ENCODE measurements at regions not wholly inside any gene's neighbourhood (a gene's known extent, or its start where the extent isn't known, plus 50 kb on each side); places are given as distances from the start of the nearest gene placed in this dataset.

DNA sequence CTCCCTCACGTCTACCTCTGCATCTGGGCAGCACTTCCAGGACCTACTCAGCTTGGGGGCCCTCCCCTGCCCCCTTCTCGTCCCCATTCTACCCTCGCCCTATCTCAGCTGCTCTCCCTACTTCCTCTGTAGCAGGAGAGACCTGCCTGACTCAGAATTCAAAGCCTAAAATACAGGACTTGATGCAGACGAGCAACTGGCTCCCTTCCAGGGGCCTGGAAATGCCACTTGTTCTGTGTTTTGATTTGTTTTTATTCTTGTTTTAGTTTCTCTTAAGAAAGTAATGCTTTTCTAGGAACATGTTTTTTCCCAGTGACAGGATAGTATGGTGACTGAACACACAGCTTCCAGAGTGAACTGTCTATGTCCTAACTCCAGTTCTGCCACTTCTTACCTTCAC is 320.4 kb upstream of the CDH4 start:
- Histone ChIP-seq H3K4me3 (ENCODE audit: low read depth in 1 of 5, low read length in 5 of 5) (no peak overlapping the region), H3K9me3 (ENCODE audit: control insufficient read depth in 5 of 5, low read length in 5 of 5) (no peaks in the 10 kb centered on the region), H3K27ac (ENCODE audit: low read depth, low read length) (no peak overlapping the region), H3K27me3 (ENCODE audit: control insufficient read depth in 5 of 5, insufficient read depth in 4 of 5, low read length in 5 of 5) (peaks cover 0 to 7% (median 4%) of the 10 kb centered on the region in 5 donors), H3K9ac (ENCODE audit: low read length in 5 of 5) (no peak overlapping the region), H3K36me3 (ENCODE audit: control insufficient read depth in 5 of 5, insufficient read depth in 5 of 5, low read length in 5 of 5) (no peaks in the 10 kb centered on the region), H3K4me1 (ENCODE audit: control insufficient read depth in 5 of 5, insufficient read depth in 5 of 5, low read length in 5 of 5) (no peaks in the 10 kb centered on the region)

DNA sequence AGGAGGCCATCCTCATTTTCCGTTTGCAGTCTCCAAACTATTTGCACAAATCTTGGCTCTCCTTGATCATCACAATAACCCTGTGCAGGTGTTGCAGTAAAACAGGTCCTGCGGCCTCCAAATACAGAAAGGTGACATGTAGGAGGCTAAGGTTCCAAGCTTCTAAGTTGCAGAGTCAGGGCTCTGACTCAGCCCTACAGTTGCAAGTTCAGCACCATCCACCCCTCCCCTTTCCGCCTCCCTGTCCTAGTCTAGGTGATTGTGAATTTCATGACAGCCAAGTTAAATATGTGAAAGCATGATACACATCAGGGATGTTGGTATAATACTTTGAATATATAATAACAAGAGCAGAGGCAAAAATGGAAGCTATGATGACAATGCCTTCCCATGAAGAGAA is 317.3 kb upstream of the CDH4 start:
- Histone ChIP-seq H3K36me3 (ENCODE audit: control insufficient read depth in 5 of 5, insufficient read depth in 5 of 5, low read length in 5 of 5) (no peaks in the 10 kb centered on the region), H3K4me3 (ENCODE audit: low read depth in 1 of 5, low read length in 5 of 5) (no peak overlapping the region), H3K9me3 (ENCODE audit: control insufficient read depth in 5 of 5, low read length in 5 of 5) (no peaks in the 10 kb centered on the region), H3K27ac (ENCODE audit: low read depth, low read length) (no peak overlapping the region), H3K27me3 (ENCODE audit: control insufficient read depth in 5 of 5, insufficient read depth in 4 of 5, low read length in 5 of 5) (peaks cover 0 to 13% (median 5%) of the 10 kb centered on the region in 5 donors), H3K9ac (ENCODE audit: low read length in 5 of 5) (no peak overlapping the region), H3K4me1 (ENCODE audit: control insufficient read depth in 5 of 5, insufficient read depth in 5 of 5, low read length in 5 of 5) (no peaks in the 10 kb centered on the region)

DNA sequence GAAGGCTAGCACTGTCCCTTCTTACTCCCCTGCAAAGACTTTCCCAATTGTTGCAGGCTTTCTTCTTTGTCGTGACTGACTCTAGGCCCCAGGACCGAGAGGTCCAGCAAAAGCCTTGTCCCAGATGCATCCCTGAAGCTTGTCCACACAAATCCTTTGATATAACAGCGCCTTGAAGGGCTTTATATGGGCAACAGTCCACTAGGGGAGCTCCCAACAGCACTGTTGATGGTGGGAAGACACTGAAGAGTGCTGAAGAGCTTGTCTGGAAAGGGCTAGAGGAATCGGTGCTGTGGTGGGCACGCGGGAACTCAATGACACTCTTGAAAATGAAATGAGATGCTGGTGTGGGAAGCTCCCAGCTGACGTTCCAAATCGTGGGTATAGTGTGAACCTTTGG is 316.1 kb upstream of the CDH4 start:
- H3K9ac ChIP-seq (ENCODE audit: low read length in 5 of 5) = no peak overlapping the region

DNA sequence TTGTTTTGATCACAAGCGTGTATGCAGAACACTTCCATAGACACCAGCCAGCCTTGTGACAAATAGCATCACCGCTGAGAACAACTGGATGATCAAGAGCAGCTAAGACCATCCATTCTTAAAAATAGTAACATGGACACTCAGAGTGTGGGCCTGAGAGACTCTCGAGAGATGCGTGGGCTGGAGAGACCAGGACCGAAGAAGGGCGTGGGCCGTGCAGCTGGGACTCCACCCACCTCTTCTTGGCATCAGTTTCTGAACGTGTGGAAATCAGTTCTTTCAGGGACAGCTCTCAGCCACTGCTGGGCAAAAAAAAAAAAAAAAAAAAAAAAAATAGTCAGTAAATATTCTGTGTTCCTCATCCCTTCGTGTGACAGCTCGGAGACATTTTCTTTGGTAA is 314.5 kb upstream of the CDH4 start:
- H3K4me3 ChIP-seq (ENCODE audit: low read depth in 1 of 5, low read length in 5 of 5) = no peak overlapping the region
- peaks cover 0 to 9% (median 0%) of the 10 kb centered on the region in 5 donors for H3K27me3 ChIP-seq (ENCODE audit: control insufficient read depth in 5 of 5, insufficient read depth in 4 of 5, low read length in 5 of 5)
- H3K4me1 ChIP-seq (ENCODE audit: control insufficient read depth in 5 of 5, insufficient read depth in 5 of 5, low read length in 5 of 5) = no peaks in the 10 kb centered on the region
- no peak overlapping the region for H3K27ac ChIP-seq (ENCODE audit: low read depth, low read length)
- H3K36me3 ChIP-seq (ENCODE audit: control insufficient read depth in 5 of 5, insufficient read depth in 5 of 5, low read length in 5 of 5) = no peaks in the 10 kb centered on the region
- no peak overlapping the region for H3K9ac ChIP-seq (ENCODE audit: low read length in 5 of 5)
- no peaks in the 10 kb centered on the region for H3K9me3 ChIP-seq (ENCODE audit: control insufficient read depth in 5 of 5, low read length in 5 of 5)

More for the DNA sequence above, 316.1 kb upstream of the CDH4 start:
- H3K4me1 ChIP-seq (ENCODE audit: control insufficient read depth in 5 of 5, insufficient read depth in 5 of 5, low read length in 5 of 5) = no peaks in the 10 kb centered on the region
- no peaks in the 10 kb centered on the region for H3K36me3 ChIP-seq (ENCODE audit: control insufficient read depth in 5 of 5, insufficient read depth in 5 of 5, low read length in 5 of 5)
- no peak overlapping the region for H3K27ac ChIP-seq (ENCODE audit: low read depth, low read length)
- no peak overlapping the region for H3K4me3 ChIP-seq (ENCODE audit: low read depth in 1 of 5, low read length in 5 of 5)
- H3K9me3 ChIP-seq (ENCODE audit: control insufficient read depth in 5 of 5, low read length in 5 of 5) = no peaks in the 10 kb centered on the region
- H3K27me3 ChIP-seq (ENCODE audit: control insufficient read depth in 5 of 5, insufficient read depth in 4 of 5, low read length in 5 of 5) = peaks cover 0 to 9% (median 3%) of the 10 kb centered on the region in 5 donors

DNA sequence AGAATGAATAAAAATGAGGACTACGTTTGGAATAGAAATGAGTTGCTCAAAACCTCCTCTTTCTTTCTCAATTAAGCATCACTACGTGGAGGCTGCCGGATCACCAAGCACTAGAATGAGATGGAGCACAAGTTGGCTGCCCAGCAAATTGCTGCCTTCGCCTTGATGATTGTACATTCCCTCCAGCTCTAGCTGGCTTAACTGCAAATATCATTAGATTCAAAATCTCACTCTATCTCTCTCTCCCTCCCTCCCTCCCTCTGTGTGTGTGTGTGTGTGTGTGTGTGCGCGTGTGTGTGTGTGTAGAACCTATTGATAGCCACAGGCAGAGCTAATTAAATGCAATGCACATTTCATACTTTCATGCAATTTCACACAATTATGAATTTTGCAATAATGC is 310.7 kb upstream of the CDH4 start:
- Histone ChIP-seq H3K27ac (ENCODE audit: low read depth, low read length) (no peak overlapping the region), H3K4me3 (ENCODE audit: low read depth in 1 of 5, low read length in 5 of 5) (no peak overlapping the region), H3K27me3 (ENCODE audit: control insufficient read depth in 5 of 5, insufficient read depth in 4 of 5, low read length in 5 of 5) (peaks cover 0 to 9% (median 0%) of the 10 kb centered on the region in 5 donors), H3K4me1 (ENCODE audit: control insufficient read depth in 5 of 5, insufficient read depth in 5 of 5, low read length in 5 of 5) (no peaks in the 10 kb centered on the region), H3K9me3 (ENCODE audit: control insufficient read depth in 5 of 5, low read length in 5 of 5) (no peaks in the 10 kb centered on the region), H3K36me3 (ENCODE audit: control insufficient read depth in 5 of 5, insufficient read depth in 5 of 5, low read length in 5 of 5) (no peaks in the 10 kb centered on the region), H3K9ac (ENCODE audit: low read length in 5 of 5) (no peak overlapping the region)

DNA sequence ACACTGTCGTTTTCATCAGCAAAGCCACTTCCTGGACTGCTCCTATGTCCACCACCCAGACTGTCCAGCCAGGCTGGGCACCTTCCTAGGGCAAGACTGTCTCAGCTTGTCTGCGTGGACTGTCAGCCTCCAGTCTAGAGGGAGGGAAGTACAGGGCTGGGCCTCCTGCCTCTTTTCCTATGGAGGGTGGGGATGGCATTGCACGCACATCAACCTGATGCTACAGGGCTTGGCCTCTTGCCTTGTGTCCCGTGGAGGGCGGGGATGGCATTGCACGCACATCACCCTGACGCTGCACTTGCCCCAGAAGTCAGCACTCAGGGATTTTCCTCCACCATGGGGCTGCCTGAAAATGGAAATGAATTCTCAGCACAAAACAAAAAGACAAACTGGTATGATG is 304.2 kb upstream of the CDH4 start:
- H3K36me3 ChIP-seq (ENCODE audit: control insufficient read depth in 5 of 5, insufficient read depth in 5 of 5, low read length in 5 of 5) = no peaks in the 10 kb centered on the region
- H3K9ac ChIP-seq (ENCODE audit: low read length in 5 of 5) = no peak overlapping the region
- peaks cover 0 to 2% (median 0%) of the 10 kb centered on the region in 5 donors for H3K27me3 ChIP-seq (ENCODE audit: control insufficient read depth in 5 of 5, insufficient read depth in 4 of 5, low read length in 5 of 5)
- no peak overlapping the region for H3K27ac ChIP-seq (ENCODE audit: low read depth, low read length)
- no peaks in the 10 kb centered on the region for H3K4me1 ChIP-seq (ENCODE audit: control insufficient read depth in 5 of 5, insufficient read depth in 5 of 5, low read length in 5 of 5)
- no peaks in the 10 kb centered on the region for H3K9me3 ChIP-seq (ENCODE audit: control insufficient read depth in 5 of 5, low read length in 5 of 5)
- no peak overlapping the region for H3K4me3 ChIP-seq (ENCODE audit: low read depth in 1 of 5, low read length in 5 of 5)

DNA sequence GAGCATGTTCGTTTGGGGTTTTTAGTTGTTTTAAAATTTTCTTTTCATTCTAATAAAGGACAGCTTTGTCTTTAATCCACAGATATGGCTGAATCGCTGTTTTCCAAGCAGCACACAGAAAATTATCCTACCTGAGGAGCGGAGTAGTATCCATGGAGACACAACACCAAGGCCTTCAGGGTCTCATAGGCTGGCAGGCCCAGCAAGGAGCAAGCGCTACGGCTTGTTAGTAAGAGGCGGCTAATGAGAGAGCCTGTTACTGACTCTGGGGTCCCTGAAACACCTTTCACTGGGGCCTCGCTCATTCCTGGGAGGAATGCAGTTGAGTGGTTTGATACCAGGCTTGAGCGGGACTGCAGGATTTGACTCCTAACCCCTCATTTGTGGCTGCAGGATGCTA is 303.8 kb upstream of the CDH4 start:
- no peak overlapping the region for H3K9ac ChIP-seq (ENCODE audit: low read length in 5 of 5)
- no peaks in the 10 kb centered on the region for H3K36me3 ChIP-seq (ENCODE audit: control insufficient read depth in 5 of 5, insufficient read depth in 5 of 5, low read length in 5 of 5)
- no peak overlapping the region for H3K27ac ChIP-seq (ENCODE audit: low read depth, low read length)
- H3K27me3 ChIP-seq (ENCODE audit: control insufficient read depth in 5 of 5, insufficient read depth in 4 of 5, low read length in 5 of 5) = peaks cover 0 to under 1% (median 0%) of the 10 kb centered on the region in 5 donors
- H3K4me3 ChIP-seq (ENCODE audit: low read depth in 1 of 5, low read length in 5 of 5) = no peak overlapping the region
- H3K9me3 ChIP-seq (ENCODE audit: control insufficient read depth in 5 of 5, low read length in 5 of 5) = no peaks in the 10 kb centered on the region
- no peaks in the 10 kb centered on the region for H3K4me1 ChIP-seq (ENCODE audit: control insufficient read depth in 5 of 5, insufficient read depth in 5 of 5, low read length in 5 of 5)

DNA sequence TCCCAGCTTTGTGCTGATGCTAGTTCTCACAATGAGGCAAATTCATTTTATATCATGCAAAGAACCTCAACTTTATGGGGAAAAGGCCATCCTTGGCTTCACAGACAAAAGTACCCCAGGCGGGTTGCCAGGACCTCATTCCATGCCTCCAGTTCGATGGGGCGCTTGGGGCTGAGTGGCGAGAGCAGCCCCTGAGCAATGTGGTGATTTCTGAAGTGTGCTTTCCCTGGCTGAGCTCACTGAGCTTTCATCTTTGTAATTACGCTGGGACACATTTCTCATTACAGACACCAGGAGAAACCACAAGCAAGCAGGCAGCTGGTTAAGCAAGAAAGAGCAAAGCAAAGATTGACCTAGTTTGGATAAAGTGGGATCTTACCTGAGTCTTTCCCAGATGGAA is 301.5 kb upstream of the CDH4 start:
- Histone ChIP-seq H3K4me1 (ENCODE audit: control insufficient read depth in 5 of 5, insufficient read depth in 5 of 5, low read length in 5 of 5) (no peaks in the 10 kb centered on the region), H3K9ac (ENCODE audit: low read length in 5 of 5) (no peak overlapping the region), H3K9me3 (ENCODE audit: control insufficient read depth in 5 of 5, low read length in 5 of 5) (no peaks in the 10 kb centered on the region), H3K36me3 (ENCODE audit: control insufficient read depth in 5 of 5, insufficient read depth in 5 of 5, low read length in 5 of 5) (no peaks in the 10 kb centered on the region), H3K27me3 (ENCODE audit: control insufficient read depth in 5 of 5, insufficient read depth in 4 of 5, low read length in 5 of 5) (no peaks in the 10 kb centered on the region), H3K27ac (ENCODE audit: low read depth, low read length) (no peak overlapping the region), H3K4me3 (ENCODE audit: low read depth in 1 of 5, low read length in 5 of 5) (no peak overlapping the region)

DNA sequence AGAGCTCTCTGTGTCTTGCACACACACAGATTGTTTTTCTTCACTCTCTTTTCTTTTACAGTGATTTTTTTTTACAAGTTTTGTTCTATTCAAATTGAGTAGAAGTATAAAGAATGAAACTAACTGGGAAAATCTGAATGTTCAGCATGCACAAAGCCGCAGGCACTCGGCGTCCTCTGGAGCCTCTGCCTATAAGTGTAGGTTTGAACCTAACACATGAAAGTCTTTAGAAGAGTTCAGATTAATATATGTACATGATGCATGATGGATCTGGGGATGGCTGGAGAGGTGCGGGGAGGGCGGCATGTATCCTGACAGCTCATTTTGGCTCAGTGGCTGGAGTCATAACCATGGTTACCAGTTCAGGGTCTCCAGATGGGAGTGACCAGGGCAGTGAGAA is 301.1 kb upstream of the CDH4 start:
- Histone ChIP-seq H3K9me3 (ENCODE audit: control insufficient read depth in 5 of 5, low read length in 5 of 5) (no peaks in the 10 kb centered on the region), H3K4me3 (ENCODE audit: low read depth in 1 of 5, low read length in 5 of 5) (no peak overlapping the region), H3K9ac (ENCODE audit: low read length in 5 of 5) (no peak overlapping the region), H3K4me1 (ENCODE audit: control insufficient read depth in 5 of 5, insufficient read depth in 5 of 5, low read length in 5 of 5) (no peaks in the 10 kb centered on the region), H3K27me3 (ENCODE audit: control insufficient read depth in 5 of 5, insufficient read depth in 4 of 5, low read length in 5 of 5) (no peaks in the 10 kb centered on the region), H3K36me3 (ENCODE audit: control insufficient read depth in 5 of 5, insufficient read depth in 5 of 5, low read length in 5 of 5) (no peaks in the 10 kb centered on the region), H3K27ac (ENCODE audit: low read depth, low read length) (no peak overlapping the region)

DNA sequence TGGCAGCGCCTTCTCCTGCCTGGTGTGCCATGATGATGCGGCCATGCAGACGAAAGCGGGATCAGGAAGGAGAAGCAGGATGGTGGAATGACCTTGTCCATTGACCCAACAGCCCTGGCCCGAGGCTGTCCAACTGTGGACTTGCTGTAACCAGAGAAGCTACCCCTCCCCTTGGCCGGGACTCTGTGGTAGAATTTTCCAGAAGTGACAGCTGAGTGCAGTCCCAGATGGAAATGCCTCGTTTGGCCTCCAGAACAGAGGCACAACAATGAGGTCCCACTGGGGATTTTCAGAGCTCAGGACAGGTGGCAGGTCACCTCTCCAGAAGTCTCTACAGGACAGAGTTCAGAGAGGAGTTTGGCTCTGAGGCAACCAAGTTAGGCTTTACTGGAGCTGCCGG is 299.2 kb upstream of the CDH4 start:
- Histone ChIP-seq H3K27me3 (ENCODE audit: control insufficient read depth in 5 of 5, insufficient read depth in 4 of 5, low read length in 5 of 5) (peaks cover 0 to 5% (median 0%) of the 10 kb centered on the region in 5 donors), H3K27ac (ENCODE audit: low read depth, low read length) (no peak overlapping the region), H3K4me3 (ENCODE audit: low read depth in 1 of 5, low read length in 5 of 5) (no peak overlapping the region), H3K4me1 (ENCODE audit: control insufficient read depth in 5 of 5, insufficient read depth in 5 of 5, low read length in 5 of 5) (no peaks in the 10 kb centered on the region), H3K9ac (ENCODE audit: low read length in 5 of 5) (no peak overlapping the region), H3K36me3 (ENCODE audit: control insufficient read depth in 5 of 5, insufficient read depth in 5 of 5, low read length in 5 of 5) (no peaks in the 10 kb centered on the region), H3K9me3 (ENCODE audit: control insufficient read depth in 5 of 5, low read length in 5 of 5) (no peaks in the 10 kb centered on the region)

DNA sequence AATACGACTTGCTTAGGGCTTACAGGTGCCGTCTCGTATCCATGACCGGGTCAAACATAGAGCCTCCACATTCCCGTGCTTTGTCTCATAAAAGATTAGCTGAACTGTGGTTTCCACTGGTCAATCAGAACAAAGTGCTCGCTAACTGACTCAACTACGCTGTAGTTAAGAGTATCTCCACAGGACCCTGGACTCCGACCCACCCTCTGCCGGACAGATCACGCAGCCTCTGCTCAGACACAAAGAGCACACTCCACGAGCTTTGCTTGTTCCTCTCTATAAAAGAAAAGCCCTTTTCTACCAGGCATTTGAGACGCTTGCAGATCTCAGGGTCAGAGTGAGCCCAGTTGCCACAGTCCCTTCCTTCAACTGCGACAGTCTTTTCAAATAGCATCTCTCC is 298.7 kb upstream of the CDH4 start:
- peaks cover 0 to 5% (median 0%) of the 10 kb centered on the region in 5 donors for H3K27me3 ChIP-seq (ENCODE audit: control insufficient read depth in 5 of 5, insufficient read depth in 4 of 5, low read length in 5 of 5)
- H3K4me1 ChIP-seq (ENCODE audit: control insufficient read depth in 5 of 5, insufficient read depth in 5 of 5, low read length in 5 of 5) = no peaks in the 10 kb centered on the region
- no peaks in the 10 kb centered on the region for H3K9me3 ChIP-seq (ENCODE audit: control insufficient read depth in 5 of 5, low read length in 5 of 5)
- no peak overlapping the region for H3K27ac ChIP-seq (ENCODE audit: low read depth, low read length)
- no peaks in the 10 kb centered on the region for H3K36me3 ChIP-seq (ENCODE audit: control insufficient read depth in 5 of 5, insufficient read depth in 5 of 5, low read length in 5 of 5)
- H3K4me3 ChIP-seq (ENCODE audit: low read depth in 1 of 5, low read length in 5 of 5) = no peak overlapping the region
- H3K9ac ChIP-seq (ENCODE audit: low read length in 5 of 5) = no peak overlapping the region
